ENCODE measurements at regions not wholly inside any gene's neighbourhood (a gene's known extent, or its start where the extent isn't known, plus 50 kb on each side); places are given as distances from the start of the nearest gene placed in this dataset.

GRCh38 chr7:155988416-155988815, 176.2 kb upstream of the SHH start:
- no peak for TF ChIP-seq FOXO4 (CRISPR knock-in tag; conservative IDR thresholded peaks at IDR 0.05)
- no peak for TF ChIP-seq FOXK2 (IDR thresholded peaks at IDR 0.05)
- no peak for TF ChIP-seq EP300 (IDR thresholded peaks at IDR 0.05; ENCODE audit: low read depth in 2 of 2, low read length in 2 of 2)
- TF ChIP-seq EP300 (CRISPR knock-in tag; IDR thresholded peaks at IDR 0.05; ENCODE audit: borderline replicate concordance) = no peak
- TF ChIP-seq, protein P1, sequence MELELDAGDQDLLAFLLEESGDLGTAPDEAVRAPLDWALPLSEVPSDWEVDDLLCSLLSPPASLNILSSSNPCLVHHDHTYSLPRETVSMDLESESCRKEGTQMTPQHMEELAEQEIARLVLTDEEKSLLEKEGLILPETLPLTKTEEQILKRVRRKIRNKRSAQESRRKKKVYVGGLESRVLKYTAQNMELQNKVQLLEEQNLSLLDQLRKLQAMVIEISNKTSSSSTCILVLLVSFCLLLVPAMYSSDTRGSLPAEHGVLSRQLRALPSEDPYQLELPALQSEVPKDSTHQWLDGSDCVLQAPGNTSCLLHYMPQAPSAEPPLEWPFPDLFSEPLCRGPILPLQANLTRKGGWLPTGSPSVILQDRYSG (CRISPR knock-in tag; IDR thresholded peaks at IDR 0.05) = no peak
- TF ChIP-seq THYN1 (CRISPR knock-in tag; IDR thresholded peaks at IDR 0.05; ENCODE audit: borderline replicate concordance, low read depth) = no peak
- TF ChIP-seq ZNF407 (CRISPR knock-in tag; IDR thresholded peaks at IDR 0.05; ENCODE audit: not compliant biosample characterization) = no peak
- no peak for TF ChIP-seq NFYC (CRISPR knock-in tag; IDR thresholded peaks at IDR 0.05)

All from HepG2 (cell line).